HL-60 (cell line): ENCODE measurements at regions not wholly inside any gene's neighbourhood (a gene's known extent, or its start where the extent isn't known, plus 50 kb on each side); places are given as distances from the start of the nearest gene placed in this dataset.

Source experiments
- CTCF ChIP-seq: IDR thresholded peaks from one replicate; pipeline ENCODE4 v1.5.1; 2011; ENCODE audit warnings: low read length, control low read depth, inconsistent platforms; ENCODE audit not compliant: insufficient read depth
- GABPA ChIP-seq: IDR thresholded peaks from 2 replicates; pipeline ENCODE4 v1.6.1; 2012; ENCODE audit warnings: low read depth
- POLR2AphosphoS5 ChIP-seq: IDR thresholded peaks from 2 replicates; pipeline ENCODE4 v1.6.1; 2012; ENCODE audit warnings: low read depth

- TF ChIP-seq CTCF: no peak
- TF ChIP-seq GABPA: no peak
- TF ChIP-seq POLR2AphosphoS5: no peak
These were observed 427.8 kb upstream of the C9orf72 start for GRCh38 chr9:28001096-28001495.
